Activated CD4-positive, alpha-beta T cell treated with anti-CD3 and anti-CD28 coated beads, Interleukin-2, amount 50 U/mL, for 1 hour (primary cell): ENCODE measurements at regions not wholly inside any gene's neighbourhood (a gene's known extent, or its start where the extent isn't known, plus 50 kb on each side); places are given as distances from the start of the nearest gene placed in this dataset.
"Not testable (repeated sequence)": the region's sequence is repeated elsewhere in the genome, so short reads cannot be mapped to it uniquely, and the experiment has no call there.

Experiments
- DNase-seq: peaks from one replicate; pipeline ENCODE4 v3.0.0-alpha.2; 2020

DNA sequence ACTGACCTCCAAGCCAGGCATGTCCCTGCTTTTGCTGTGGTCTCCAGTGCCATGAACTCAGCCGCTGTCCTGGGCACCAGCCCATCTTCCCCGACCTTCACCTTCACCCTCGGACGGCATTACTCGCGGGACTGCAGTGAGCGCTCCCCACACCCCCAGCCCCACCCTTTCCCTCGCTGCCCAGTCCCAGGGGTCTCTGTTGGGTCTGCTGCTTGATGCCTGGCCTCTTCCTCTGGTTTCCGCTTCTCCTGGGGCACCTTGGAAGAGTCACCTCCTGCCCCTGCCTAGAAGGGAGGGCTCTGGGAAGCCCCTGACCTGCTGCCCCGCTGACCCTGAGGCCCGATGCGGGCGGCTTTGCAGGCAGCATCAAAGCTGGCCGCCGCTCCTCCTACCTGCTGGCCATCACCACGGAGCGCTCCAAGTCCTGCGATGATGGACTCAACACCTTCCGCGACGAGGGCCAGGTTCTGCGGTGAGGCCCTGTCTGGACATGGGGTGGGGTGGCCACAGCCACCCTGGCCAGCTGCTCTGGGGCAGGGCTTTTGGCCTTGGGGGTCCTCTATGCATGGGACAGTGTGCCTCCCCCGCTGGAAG lies 102.3 kb downstream of the ZNF267 start:
- not testable (repeated sequence) for DNase-seq

DNA sequence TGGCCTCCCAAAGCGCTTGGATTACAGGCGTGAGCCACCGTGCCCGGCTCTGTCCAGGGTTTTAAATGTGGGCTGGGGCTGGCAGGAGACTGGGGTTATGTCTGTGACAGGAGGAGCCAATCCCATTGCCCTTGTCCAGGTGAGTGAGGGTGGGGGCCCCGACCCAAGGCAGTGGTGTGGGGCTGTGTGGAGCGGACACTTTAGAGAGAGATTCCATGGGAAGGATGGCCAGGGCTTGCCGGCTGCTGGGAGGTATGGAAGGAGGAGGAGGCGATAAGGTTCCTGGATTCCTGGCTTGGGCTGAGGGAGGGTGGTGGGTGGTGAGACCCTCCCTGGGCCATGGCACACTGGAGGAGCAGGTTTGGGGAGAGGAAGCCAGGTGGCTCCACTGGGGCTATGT lies 104.9 kb downstream of the ZNF267 start:
- not testable (repeated sequence) for DNase-seq

DNA sequence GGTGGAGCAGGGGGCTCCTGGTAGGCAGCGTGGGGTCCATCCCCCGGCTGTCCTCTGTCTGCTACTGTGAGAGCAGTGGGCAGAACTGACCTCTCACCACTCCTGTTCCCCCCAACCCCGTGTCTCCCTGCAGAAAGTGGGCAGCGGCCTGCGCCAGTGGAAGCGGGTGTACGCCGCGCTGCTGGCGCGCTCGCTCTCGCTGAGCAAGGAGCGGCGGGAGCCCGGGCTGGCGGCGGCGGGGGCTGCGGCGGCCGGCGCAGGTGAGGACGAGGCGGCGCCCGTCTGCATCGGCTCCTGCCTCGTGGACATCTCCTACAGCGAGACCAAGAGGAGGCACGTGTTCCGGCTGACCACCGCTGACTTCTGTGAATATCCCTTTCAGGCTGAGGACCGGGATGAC lies 108.1 kb downstream of the ZNF267 start:
- not testable (repeated sequence) for DNase-seq

DNA sequence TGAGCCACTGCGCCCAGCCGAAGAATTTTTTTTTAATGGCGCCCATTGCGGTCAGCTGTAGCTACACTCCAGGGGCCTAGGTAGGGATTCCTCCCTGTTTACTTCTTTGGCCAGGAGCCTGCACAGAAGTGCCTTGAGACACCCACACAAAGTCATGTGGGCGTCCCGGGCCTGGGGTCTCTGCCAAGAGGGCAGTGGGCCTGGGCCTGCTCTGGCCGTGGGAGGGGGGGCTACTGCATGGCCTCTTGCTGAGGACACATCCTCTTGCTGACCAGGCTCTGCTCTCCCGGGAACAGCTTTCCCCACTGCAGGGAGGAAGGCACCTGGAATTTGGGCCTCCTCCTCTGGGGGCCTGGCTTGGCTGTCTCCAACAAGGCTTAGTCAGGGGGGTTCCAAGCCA lies 109.4 kb downstream of the ZNF267 start:
- DNase-seq: not testable (repeated sequence)

DNA sequence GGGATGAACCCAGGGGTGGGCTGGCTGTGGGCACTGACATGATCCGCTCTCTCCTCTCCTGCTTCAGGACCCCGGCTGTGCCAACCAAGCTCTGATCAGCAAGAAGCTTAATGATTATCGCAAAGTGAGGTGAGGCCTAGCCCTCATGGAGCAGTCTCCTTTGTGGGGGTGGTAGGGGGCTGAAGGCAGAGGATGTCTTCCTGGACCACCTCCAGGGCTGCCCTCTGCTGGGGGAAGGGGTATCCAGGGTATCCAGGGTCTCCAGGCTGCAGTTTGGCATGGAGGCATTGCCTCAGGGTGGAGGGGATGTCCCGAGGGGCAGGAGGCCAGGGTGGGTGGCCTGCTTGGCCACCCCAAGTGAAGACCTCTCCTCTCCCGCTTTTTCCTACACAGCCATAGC lies 110.1 kb downstream of the ZNF267 start:
- DNase-seq: not testable (repeated sequence)

DNA sequence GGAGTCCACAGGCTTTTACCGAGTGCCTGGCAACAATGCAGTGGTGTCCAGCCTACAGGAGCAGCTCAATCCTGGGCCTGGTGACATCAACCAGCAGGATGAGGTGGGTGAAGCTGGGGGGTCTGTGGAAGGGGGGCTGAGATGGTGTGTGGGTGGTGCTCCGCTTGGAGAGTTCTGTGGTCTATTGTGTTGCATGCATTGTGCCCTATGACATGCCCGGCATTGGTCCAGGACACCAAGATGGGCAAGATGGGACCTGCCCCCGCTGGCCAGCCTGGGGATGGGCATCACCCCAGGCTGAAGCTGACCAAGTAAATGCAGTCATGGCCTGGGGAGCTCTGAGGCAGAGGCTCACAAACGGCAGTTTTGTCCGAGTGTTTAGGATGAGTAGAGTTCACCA lies 113.3 kb downstream of the ZNF267 start:
- not testable (repeated sequence) for DNase-seq

DNA sequence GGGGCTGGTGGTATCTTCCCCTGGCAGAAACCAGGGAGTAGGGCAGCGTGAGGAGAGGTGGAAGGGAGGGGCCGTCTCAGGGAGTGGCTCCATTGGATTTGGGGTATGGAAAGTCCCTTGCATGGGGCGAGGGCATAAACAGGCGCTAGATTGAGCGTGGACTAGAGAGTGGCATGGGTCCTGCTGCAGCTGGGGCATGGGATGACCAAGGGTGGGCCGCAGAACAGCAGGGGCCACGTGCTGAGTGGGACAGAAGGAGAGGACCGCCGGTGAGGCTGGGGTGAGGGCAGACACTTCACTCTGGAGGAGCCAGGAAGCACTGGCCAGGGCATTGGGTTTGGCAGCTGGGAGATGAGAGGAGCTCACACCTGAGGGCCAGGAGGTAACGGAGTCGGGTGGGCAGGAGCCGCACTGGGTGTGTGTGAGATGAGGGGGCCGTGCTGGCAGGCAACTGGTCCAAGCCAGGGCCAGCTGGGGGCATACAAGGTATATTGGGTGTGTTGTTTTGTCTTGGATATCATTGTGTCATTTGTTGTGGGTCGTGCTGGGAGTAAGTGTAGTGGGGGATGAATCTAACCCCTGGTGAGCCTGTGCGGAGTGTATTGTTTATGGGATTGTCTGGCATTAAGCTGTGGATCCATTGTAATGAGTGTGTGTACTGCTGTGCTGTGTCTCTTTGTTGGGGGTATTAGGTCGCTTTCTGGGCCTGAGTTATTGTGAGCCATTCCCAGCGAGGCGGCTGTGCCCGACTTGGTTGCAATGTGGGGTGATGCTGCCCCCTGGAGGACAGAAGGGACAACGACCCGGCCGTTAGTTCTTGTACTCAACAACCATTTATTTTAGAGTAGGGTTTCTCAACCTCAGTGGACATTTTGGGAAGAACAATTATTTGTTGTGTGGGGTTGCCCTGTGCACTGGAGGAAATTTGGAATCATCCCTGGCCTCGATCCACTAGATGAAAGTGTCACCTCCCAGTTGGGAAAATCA lies 115.3 kb downstream of the ZNF267 start:
- DNase-seq: peak; percentile 59

DNA sequence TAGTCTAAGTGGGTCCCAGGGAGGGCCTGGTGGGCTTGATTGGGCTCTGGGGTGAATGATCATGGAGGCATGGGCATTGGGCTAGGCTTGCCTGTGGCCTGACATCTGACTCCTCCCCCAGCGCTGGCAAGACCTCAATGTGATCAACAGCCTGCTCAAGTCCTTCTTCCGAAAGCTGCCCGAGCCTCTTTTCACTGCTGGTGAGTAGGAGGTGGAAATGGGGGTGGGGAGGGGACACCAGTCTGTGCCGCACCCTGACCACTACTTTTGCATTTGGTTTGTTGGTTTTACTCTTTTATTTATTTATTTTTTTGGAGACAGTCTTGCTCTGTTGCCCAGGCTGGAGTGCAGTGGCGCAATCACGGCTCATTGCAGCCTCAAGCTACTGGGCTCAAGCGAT lies 116.7 kb downstream of the ZNF267 start:
- not testable (repeated sequence) for DNase-seq

DNA sequence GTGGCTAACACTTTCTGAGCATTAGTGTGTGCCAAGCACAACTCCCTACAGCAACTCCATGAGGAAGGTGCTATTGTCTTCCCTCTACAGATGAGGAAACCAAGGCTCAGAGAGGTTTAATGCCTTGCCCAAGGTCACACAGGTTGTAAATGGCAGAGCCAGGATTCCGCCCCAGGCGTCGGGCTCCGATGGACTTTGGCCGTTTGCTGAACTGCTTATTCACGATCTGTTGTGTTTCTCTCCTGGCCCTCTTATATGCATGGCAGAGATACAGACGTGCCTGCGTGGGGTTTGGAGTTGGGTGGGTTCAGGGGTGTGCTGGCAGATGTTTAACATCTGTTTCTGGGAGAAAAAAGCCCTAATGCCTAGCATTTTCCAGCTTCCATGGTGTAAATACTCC lies 117.4 kb downstream of the ZNF267 start:
- not testable (repeated sequence) for DNase-seq

DNA sequence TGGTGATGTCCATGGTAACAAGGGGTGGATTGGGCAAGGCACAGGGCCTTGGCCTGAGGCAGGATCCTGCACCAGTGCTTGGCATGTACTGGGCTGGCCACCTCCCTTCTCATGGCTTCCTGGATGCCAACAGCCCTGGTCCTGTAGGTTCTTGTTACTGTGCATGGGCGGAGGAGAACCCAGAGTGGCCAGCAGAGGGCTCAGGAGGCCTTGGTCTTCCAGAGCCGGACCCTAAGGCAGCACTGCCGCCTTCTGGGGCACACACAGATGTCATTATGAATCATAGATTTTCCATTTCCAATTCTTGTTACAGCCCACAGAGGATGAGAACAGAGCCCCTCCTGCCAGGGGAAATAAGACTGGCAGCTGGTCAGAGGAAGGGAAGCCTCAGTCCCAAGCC lies 122.7 kb downstream of the ZNF267 start:
- not testable (repeated sequence) for DNase-seq

DNA sequence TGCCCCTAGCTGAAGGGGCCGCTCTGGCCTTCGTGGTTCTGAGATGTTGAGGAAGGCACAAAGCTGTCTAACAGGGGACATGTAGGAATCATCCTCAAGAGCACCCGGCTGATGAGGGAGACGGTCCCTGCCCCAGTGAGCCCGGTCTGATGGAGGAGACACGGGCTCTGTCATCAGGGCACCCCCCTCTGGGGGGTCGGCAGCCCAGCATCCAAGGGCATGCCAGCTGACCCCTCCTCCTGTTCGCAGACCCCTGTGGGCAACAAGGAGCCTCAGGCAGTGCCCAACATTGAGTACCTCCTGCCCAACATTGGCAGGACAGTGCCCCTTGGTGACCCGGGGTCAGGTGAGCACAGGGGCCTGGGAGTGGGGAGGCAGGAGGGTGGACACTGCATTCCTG lies 128.9 kb downstream of the ZNF267 start:
- not testable (repeated sequence) for DNase-seq

DNA sequence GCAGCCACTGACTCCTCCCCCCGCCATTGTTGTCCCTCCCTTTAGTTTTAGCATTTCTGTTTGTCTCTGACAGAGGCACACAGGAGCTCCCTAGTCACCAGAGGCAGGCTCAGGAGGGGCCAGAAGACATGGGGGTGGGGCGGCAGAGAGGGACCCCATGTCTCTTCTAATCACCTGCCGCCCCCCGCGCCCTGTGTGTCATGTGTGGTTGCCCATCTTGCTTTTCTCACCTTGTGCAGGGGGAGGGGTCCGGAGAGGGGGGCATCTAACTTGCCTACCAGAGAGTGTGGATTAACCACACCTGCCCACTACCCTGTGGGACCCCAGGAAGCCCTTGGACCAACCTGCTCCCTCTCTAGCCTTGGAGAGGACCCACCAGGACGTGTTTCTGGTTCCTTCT lies 130.2 kb downstream of the ZNF267 start:
- not testable (repeated sequence) for DNase-seq

DNA sequence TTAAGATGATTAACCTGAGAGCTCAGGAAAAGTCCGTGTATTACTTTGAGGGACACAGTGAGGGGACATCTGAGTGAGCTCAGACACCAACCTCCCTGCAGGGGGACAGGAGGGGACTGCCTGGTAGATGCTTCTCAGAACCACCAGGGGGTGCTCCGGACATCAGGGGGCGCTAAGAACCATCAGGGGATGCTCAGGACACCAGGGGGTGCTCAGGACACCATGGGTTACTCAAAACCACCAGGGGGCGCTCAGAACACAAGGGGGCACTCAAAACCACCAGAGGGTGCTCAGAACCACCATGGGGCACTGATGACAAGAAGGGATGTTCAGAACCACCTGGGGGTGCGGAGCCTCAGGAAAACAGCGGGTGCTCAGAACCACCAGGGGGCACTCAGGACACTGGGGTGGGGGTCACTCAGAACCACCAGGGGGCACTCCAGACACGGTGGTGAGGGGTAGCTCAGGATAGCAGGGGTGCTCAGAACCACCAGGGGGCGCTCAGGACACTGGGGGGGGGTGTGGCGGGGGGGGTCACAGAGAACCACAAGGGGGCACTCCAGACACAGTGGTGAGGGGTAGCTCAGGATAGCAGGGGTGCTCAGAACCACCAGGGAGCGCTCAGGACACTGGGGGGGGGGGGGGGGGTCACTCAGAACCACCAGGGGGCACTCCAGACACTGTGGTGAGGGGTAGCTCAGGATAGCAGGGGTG lies 165.3 kb downstream of the ZNF267 start:
- not testable (repeated sequence) for DNase-seq

DNA sequence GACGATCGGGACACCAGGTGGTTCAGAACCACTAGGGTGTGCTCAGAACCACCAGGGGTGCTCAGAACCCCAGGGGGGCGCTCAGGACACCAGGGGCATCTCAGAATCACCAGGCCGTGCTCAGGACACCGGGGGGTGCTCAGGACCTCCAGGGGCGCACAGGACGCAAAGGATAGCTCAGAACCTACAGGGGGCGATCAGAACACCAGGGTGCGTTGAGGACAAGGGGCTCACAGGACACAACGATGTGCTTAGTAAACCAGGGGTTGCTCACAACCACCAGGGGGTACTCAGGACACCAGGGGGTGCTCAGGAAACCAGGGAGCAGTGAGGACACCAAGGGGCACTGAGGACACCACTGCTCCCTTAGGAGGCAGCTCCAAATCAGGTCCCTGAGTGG lies 166.3 kb downstream of the ZNF267 start:
- not testable (repeated sequence) for DNase-seq

DNA sequence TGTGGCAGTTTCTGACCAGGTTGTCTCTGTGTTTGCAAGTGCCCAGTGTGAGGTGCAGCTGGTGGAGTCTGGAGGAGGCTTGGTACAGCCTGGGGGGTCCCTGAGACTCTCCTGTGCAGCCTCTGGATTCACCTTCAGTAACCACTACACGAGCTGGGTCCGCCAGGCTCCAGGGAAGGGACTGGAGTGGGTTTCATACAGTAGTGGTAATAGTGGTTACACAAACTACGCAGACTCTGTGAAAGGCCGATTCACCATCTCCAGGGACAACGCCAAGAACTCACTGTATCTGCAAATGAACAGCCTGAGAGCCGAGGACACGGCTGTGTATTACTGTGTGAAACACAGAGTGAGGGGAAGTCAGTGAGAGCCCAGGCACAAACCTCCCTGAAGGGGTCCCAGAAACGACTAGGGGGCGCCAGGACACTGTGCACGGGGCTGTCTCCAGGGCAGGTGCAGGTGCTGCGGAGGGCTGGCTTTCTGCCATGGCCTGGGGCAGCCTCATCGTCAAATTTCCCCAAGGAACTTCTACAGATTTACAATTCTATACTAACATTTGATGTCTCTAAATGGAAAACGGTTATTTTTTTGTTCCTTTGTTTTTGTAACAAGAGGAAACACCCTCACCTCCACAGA lies 187.0 kb upstream of the TP53TG3D start:
- peak; percentile 18 for DNase-seq

DNA sequence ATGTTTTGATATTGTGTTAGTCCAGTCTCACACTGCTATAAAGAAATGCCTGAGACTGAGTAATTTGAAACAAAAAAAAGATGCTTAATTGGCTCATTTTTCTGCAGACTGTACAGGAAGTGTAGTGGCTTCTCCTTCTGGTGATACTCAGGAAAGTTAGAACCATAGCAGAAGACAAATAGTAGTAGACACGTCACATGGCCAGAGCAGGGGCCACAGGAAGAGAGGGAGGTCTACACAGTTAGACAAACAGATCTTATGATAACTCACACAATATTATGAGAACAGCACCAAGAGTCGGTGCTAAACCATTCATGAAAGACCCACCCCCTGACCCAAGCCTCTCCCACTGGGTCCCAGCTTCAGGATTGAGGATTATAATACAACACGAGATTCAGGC lies 181.5 kb upstream of the TP53TG3D start:
- DNase-seq: not testable (repeated sequence)

DNA sequence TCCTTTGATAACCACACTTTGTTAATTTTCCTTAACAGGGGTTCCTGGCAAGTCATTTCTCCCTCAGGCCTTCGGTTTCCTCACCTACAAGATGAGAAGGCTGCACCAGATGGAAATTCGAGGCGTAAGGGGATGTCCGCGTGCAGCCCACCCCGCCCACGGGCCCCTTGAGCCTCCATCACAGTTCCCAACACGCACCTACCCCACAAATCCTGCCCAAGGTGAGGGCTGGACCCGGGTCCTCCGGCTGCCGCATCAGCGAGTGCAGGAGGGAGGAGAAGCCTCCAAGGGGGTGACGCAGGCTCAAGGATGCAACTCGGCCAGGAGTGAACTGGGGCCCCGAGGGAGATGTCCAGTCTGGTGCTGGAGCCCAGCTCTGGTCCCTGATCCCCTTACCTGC lies 169.2 kb upstream of the TP53TG3D start:
- DNase-seq: not testable (repeated sequence)

DNA sequence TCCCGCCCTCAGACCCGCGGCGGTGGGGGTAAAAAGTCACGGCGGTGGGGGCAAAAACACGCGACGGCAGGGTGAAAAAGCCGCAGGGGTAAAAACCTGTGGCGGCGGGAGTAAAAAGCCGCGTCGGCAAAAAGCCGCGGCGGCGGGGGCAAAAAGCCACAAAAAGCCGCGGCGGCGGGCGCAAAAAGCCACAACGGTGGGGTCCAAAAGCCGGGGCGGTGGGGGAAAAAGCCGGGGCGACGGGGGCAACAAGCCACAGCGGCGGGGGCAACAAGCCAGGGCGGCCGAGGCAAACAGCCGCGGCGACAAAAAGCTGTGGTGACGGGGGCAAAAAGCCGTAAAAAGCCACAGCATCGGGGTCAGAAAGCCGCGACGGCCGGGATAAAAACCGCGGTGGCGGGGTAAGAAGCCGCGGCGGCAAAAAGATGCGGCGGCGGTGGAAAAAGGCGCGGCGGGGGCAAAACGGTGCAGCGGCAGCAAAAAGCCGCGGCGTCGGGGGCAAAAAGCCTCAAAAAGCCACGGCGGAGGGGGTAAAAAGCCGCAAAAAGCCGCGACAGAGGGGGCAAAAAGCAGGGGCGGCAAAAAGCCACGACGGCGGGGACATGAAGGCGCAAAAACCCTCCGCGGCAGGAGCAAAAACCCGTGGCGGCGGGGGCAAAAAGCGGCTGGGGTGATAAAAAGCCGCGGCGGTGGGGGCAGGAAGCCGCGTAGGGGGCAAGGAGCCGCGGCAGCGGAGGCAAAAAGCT lies 168.3 kb upstream of the TP53TG3D start:
- peak; percentile 0 for DNase-seq

DNA sequence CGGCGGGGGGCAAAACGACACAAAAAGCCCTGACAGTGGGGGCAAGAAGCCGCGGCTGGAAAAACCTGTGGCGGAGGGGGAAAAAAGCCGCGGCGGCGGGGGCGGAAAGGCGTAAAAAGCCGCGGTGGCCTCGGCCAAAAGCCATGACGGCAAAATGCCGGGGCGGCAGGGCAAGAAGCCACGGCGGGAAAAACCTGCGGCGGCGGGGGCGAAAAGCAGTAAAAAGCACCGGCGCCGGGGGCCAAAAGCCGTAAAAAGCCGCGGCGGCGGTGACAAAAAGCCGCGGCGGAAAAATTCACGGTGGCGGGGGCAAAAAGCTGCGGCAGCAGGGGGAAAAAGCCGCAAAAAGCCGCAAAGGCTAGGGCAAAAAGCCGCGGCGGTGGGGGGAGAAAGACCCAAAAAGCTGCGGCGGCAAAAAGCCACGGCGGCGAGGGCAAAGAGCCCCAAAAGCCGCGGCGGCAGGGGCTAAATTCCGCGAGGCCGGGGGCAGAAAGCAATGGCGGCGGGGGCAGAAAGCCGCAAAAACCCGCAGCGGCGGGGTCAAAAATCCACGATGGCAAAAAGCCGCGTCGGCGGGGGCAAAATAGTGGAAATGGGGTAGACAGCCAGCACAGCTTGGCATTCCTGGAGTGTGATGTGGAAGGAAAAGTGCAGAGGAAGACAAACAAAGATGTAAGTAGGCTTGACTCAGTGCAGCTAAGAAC lies 167.5 kb upstream of the TP53TG3D start:
- DNase-seq: peak; percentile 26

DNA sequence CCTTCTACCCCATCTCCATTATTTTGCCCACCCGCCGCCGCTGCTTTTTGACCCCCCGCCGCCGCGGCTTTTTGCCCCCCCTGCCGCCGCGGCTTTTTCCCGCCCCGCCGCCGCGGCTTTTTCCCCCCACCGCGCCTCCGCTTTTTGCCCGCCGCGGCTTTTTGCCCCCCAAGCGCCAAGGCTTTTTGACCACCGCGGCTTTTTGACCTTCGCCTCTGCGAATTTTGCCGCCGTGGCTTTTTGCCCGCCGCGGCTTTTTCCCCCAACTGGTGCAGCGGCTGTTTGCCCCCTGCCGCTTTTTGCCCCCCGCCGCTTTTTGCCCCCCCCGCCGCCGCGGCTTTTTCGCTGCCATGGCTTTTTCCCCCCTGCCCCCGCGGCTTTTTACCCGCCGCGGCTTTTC lies 137.5 kb upstream of the TP53TG3D start:
- not testable (repeated sequence) for DNase-seq

DNA sequence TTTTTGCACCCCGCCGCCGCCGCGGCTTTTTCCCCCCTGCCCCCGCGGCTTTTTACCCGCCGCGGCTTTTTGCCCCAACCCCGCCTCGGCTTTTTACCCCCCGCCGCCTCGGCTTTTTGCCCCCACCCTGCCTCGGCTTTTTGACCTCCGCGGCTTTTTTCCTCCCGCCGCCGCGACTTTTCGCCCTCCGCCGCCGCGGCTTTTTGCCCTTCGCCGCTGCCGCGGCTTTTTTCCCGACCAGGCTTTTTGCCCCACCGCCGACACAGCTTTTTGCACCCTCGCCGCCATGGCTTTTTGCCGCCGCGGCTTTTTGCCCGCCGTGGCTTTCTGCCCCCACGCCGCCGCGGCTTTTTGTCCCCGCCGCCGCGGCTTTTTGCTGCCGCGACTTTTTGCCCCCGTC lies 137.0 kb upstream of the TP53TG3D start:
- no peak for DNase-seq

DNA sequence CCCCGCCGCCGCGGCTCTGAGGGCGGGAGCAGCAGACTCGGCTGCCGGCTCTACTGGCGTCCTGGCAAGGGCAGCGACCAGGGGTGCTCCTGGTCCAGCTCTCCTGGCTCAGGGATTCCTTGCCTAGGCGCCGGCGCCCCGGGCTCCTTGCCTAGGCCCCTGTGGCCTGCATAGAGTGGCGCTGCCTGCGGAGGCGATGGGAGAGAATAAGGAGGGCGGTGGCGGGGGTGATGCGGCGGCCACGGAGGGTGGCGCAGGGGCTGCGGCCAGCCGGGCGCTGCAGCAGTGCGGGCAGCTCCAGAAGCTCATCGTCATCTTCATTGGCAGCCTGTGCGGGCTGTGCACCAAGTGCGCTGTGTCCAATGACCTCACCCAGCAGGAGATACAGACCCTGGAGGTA lies 136.6 kb upstream of the TP53TG3D start:
- not testable (repeated sequence) for DNase-seq
